Suppressor macrophage treated with lipopolysaccharide for 1 hour (primary cell): ENCODE measurements at regions not wholly inside any gene's neighbourhood (a gene's known extent, or its start where the extent isn't known, plus 50 kb on each side); places are given as distances from the start of the nearest gene placed in this dataset.
A peak's percentile ranks its signal among the peaks of the same experiment; 100 is the strongest.

ENCODE experiments used
- DNase-seq, 3 donors: peaks; one replicate each; pipeline ENCODE4 v3.0.0-alpha.2; 2020 to 2022

GRCh38 chr14:35222872-35223466 lies 69.2 kb upstream of the PSMA6 start:
- no peak for DNase-seq

DNA sequence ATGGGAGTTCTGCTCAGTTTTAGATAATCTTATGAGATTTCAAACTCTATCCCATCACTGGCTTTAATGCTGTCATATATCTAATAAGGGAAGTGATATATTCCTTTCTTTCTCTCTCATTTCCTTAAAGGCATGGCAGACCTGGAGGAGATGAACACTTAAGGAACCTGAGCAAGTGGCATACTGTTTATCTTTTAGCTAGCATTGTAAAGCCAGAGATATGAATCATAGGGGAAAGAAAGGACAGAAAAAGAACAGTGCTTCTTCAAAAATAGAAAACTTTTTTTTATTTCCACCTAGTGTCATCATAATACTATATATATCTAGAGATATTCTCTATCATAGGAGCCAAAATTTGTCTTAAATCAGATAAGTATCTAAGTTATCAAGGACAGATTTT lies 68.3 kb upstream of the PSMA6 start:
- no peak for DNase-seq

DNA sequence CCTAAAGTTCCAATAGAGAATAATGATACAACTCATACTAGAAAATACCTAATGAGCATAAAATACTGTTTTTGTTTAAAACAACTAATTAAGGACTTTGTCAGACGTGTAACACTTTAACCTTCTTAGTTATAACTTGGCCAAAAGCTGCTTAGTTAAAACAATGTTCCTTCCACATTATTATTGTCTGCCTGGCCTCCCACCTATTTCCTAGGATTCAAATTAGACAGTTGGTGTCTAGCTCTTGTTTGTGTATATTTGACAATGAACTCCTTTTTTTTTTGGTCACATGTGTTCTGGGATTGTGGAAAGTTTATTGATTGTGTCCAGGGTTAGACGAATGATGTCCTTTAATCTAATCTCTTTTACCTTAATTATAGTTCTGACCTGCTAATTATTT lies 67.6 kb upstream of the PSMA6 start:
- DNase-seq = no peak

DNA sequence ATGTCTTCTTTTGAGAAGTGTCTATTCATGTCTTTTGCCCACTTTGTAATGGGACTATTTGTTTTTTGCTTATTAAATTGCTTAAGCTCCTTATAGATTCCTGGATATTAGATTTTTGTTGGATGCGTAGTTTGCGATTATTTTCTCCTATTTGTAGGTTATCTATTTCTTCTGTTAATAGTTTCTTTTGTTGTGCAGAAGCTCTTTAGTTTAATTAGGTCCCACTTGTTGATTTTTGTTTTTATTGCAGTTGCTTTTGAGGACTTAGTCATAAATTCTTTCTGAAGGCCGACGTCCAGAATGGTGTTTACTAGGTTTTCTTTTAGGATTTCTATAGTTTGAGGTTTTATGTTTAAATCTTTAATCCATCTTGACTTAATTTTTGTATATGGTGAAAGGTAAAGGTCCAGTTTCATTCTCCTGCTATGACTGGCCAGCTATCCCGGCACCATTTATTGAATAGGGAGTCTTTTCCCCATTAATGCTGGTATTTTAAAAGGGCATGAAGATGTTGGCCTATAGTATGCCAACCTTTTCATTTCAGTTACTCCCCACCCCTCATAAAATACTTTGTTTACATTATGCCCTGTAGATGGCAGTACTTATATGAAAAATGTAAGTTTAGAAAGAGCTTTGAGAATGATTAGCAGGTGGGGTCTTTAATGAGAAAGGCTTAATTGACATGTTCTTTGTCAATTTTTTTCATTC lies 62.9 kb upstream of the PSMA6 start:
- peak; percentile 24 to 57 (median 44) for DNase-seq

DNA sequence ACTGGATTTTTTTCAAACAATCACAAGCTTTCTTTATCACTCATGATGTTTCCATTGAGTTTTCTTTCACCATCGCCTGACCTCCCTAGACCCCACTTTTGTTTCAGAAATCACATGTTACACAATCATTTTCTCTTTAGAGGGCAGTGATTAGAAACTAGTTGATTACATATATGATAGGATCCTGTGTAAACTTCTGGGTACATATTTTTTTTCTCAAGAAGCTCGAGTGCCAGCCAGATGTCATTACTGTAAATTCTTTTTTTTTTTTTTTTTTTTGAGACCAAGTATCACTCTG lies 62.4 kb upstream of the PSMA6 start:
- no peak for DNase-seq

- DNase-seq = no peak
Measured at GRCh38 chr14:35231207-35231760, 60.9 kb upstream of the PSMA6 start.

GRCh38 chr14:35234012-35234805 lies 58.0 kb upstream of the PSMA6 start:
- DNase-seq = peak; percentile 44 to 65 (median 61)

- DNase-seq = no peak
Measured at GRCh38 chr14:35235840-35236239, 56.3 kb upstream of the PSMA6 start.

DNA sequence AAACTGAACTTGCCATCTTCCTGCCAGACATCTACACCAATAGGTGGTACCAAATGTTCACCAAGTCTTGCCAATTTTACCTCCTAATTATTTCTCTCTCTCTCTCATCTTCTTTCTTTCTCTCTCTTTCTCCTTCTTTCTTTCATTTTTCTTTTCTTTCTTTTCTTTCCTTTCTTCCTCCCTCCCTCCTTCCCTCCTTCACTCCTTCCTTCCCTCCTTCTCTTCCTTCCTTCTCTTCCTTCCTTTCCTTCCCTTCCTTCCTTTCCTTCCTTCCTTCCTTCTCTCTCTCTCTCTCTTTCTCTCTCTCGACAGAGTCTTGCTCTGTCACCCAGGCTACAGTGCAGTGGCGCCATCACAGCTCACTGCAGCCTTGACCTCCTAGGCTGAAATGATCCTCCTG lies 55.4 kb upstream of the PSMA6 start:
- no peak for DNase-seq

DNA sequence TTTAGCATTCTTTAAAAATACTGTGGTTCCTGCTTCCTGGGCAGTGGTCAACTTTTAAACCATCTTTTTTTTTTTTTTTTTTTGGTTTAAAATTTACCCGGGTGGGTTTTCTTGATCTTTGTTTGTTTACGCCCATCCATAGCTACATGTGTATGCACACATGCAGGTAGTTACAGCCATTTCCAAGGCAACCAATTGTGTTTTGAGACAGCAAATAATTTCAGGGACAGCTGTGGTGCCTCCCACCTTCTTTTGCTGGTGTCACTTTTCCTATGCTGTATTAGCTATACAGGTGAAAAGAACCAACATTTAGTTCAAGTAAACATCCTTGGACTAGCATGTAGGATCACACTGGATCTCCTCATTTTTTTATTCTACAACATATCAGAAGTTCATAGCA lies 52.0 kb upstream of the PSMA6 start:
- no peak for DNase-seq
